ENCODE measurements at regions not wholly inside any gene's neighbourhood (a gene's known extent, or its start where the extent isn't known, plus 50 kb on each side); places are given as distances from the start of the nearest gene placed in this dataset.

DNA sequence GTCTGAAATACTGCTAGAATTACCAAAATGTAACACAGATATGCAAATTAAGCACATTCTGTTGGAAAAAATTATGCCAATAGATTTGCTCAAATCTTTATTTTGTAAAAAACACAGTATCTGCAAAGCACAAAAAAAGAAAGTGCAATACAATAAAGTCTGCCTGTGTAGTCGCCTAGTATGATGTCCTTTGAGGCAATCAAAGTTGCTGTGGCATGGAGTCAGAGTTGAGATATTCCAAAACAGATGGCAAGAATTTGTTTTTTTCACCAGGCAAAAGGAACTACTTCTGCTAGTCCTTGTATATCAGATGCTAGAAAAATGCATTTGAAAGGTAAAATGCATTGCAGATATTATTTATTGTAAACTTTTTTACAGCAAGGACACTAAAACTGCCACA lies 531.3 kb upstream of the TMEFF2 start:
- TF ChIP-seq, protein P1, sequence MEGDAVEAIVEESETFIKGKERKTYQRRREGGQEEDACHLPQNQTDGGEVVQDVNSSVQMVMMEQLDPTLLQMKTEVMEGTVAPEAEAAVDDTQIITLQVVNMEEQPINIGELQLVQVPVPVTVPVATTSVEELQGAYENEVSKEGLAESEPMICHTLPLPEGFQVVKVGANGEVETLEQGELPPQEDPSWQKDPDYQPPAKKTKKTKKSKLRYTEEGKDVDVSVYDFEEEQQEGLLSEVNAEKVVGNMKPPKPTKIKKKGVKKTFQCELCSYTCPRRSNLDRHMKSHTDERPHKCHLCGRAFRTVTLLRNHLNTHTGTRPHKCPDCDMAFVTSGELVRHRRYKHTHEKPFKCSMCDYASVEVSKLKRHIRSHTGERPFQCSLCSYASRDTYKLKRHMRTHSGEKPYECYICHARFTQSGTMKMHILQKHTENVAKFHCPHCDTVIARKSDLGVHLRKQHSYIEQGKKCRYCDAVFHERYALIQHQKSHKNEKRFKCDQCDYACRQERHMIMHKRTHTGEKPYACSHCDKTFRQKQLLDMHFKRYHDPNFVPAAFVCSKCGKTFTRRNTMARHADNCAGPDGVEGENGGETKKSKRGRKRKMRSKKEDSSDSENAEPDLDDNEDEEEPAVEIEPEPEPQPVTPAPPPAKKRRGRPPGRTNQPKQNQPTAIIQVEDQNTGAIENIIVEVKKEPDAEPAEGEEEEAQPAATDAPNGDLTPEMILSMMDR (IDR thresholded peaks at IDR 0.05), result no peak
- TF ChIP-seq POLR2A (IDR thresholded peaks at IDR 0.05) (no peak), POLR2AphosphoS5 (IDR thresholded peaks at IDR 0.05) (no peak)

Measured in stomach (tissue), 4 donors.